Astrocyte (in vitro differentiated cells and primary cell): ENCODE measurements at regions not wholly inside any gene's neighbourhood (a gene's known extent, or its start where the extent isn't known, plus 50 kb on each side); places are given as distances from the start of the nearest gene placed in this dataset.

Experiments used
- DNase-seq: peaks from one replicate; pipeline ENCODE4 v3.0.0-alpha.2; 2010; ENCODE audit warnings: low read depth
- FAIRE-seq: peaks from 2 replicates; lab custom pipeline; 2011; peaks lifted over from hg19 to GRCh38; lab: Jason Lieb, UNC
- H2AFZ ChIP-seq: 2 replicates; pipeline ENCODE4 v1.6.0; 2012; ENCODE audit warnings: low read depth, low read length, inconsistent platforms
- H3K27ac ChIP-seq: 2 replicates; pipeline ENCODE4 v1.5.1; 2011; ENCODE audit warnings: low read depth, low read length, inconsistent platforms
- H3K27me3 ChIP-seq: 2 replicates; pipeline ENCODE4 v1.6.0; 2011; ENCODE audit warnings: low read length, inconsistent platforms; ENCODE audit not compliant: insufficient read depth
- H3K36me3 ChIP-seq: 2 replicates; pipeline ENCODE4 v1.5.1; 2011; ENCODE audit warnings: low read length, inconsistent platforms; ENCODE audit not compliant: insufficient read depth
- H3K4me1 ChIP-seq: 2 replicates; pipeline ENCODE4 v1.5.1; 2011; ENCODE audit warnings: low read length, inconsistent platforms; ENCODE audit not compliant: insufficient read depth
- H3K4me2 ChIP-seq: 2 replicates; pipeline ENCODE4 v1.6.0; 2012; ENCODE audit warnings: low read length, inconsistent platforms
- H3K4me3 ChIP-seq: 2 replicates; pipeline ENCODE4 v1.5.1; 2011; ENCODE audit warnings: low read depth, mild to moderate bottlenecking, low read length, inconsistent platforms; ENCODE audit not compliant: insufficient read depth
- H3K79me2 ChIP-seq: 2 replicates; pipeline ENCODE4 v1.6.0; 2012; ENCODE audit warnings: mild to moderate bottlenecking, low read length, inconsistent platforms; ENCODE audit not compliant: insufficient read depth
- H3K9ac ChIP-seq: 2 replicates; pipeline ENCODE4 v1.6.0; 2012; ENCODE audit warnings: mild to moderate bottlenecking, low read length, inconsistent platforms
- H3K9me3 ChIP-seq: 2 replicates; pipeline ENCODE4 v1.5.1; 2012; ENCODE audit warnings: low read depth, mild to moderate bottlenecking, low read length, inconsistent platforms; ENCODE audit not compliant: insufficient read depth
- H4K20me1 ChIP-seq: 2 replicates; pipeline ENCODE4 v1.6.0; 2012; ENCODE audit warnings: low read length, inconsistent platforms; ENCODE audit not compliant: insufficient read depth
- H3K27ac Mint-ChIP-seq: one replicate; pipeline ENCODE4 v1.8.0; 2021; ENCODE audit warnings: mild to moderate bottlenecking, mixed read lengths; ENCODE audit not compliant: unreplicated experiment
- H3K27me3 Mint-ChIP-seq: one replicate; pipeline ENCODE4 v1.8.0; 2021; ENCODE audit warnings: low read depth, mixed read lengths; ENCODE audit not compliant: unreplicated experiment
- H3K36me3 Mint-ChIP-seq: one replicate; pipeline ENCODE4 v1.8.0; 2021; ENCODE audit warnings: low read depth, mixed read lengths; ENCODE audit not compliant: unreplicated experiment
- H3K4me1 Mint-ChIP-seq: one replicate; pipeline ENCODE4 v1.8.0; 2021; ENCODE audit warnings: low read depth, mixed read lengths; ENCODE audit not compliant: unreplicated experiment
- H3K4me3 Mint-ChIP-seq: one replicate; pipeline ENCODE4 v1.8.0; 2021; ENCODE audit warnings: mild to moderate bottlenecking, moderate library complexity, mixed read lengths; ENCODE audit not compliant: unreplicated experiment
- H3K9me3 Mint-ChIP-seq: one replicate; pipeline ENCODE4 v1.8.0; 2021; ENCODE audit warnings: mild to moderate bottlenecking, mixed read lengths; ENCODE audit not compliant: unreplicated experiment
- EZH2 ChIP-seq: IDR thresholded peaks from 2 replicates; pipeline ENCODE4 v1.6.1; 2012; ENCODE audit warnings: mild to moderate bottlenecking, low read length, inconsistent platforms; ENCODE audit not compliant: insufficient read depth
- TF ChIP-seq, protein P1 (sequence below): IDR thresholded peaks from 2 replicates; pipeline ENCODE4 v1.5.1; 2011; ENCODE audit warnings: low read depth, mild to moderate bottlenecking, inconsistent platforms, low read length, moderate library complexity; ENCODE audit not compliant: insufficient read depth

DNA sequence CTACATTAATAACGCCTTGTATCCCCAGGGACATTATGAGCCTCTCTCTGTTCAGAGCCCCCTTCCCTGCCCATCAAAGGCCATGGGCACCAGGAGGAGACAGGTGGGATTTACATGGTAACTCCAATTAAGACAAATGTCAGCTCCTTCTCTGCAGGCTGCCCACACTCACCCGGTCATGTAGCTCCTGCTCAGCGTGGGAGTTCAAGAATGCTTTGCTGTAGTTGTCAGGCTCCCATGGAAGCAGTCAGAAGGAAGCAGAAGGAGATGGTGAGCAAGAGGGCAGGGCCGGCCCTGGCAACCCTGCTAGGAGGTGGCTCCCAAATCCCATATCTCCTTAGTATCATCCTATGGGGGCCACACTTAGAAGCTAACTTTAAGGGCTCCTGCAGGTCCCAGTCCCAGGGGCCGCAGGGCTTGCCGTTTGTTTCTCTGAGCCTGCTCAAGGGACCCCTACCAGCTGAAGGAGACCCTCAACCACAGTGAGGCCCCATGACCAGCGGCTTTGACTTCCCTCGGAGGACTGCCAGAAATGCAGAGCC is 218.4 kb upstream of the TLE3 start:
- no peak overlapping the region for H3K27ac Mint-ChIP-seq
- peak; percentile 52 for DNase-seq

DNA sequence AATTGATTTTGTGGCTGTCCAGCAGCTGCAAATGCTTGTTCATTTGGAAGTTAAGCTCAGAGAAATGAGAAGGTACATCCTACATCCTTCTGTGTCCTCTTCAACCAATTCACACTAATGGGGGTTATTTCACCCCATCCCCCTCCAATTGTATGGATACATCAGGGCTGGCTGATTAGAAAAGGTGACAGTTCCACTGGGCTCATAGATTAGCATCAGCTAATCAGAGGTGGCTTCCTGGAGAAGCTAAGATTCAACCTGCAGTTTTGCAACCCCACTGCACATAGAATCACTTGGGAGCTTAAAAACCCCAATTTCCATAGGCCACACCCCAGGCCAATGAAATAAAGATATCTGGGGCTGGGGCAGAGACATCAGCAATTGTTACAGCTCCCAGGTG is 217.7 kb upstream of the TLE3 start:
- peaks cover 26% of the 10 kb centered on the region for H3K27me3 Mint-ChIP-seq
- Histone ChIP-seq H3K4me1 (peaks cover 13% of the 10 kb centered on the region), H3K9ac (no peak overlapping the region), H3K4me3 (no peak overlapping the region), H3K4me2 (no peak overlapping the region), H3K36me3 (no peaks in the 10 kb centered on the region), H3K9me3 (no peaks in the 10 kb centered on the region), H3K79me2 (no peaks in the 10 kb centered on the region), H3K27ac (no peak overlapping the region), H3K27me3 (peaks cover 18% of the 10 kb centered on the region), H2AFZ (no peak overlapping the region), H4K20me1 (no peaks in the 10 kb centered on the region)
- TF ChIP-seq EZH2 = no peak
- TF ChIP-seq, protein P1, sequence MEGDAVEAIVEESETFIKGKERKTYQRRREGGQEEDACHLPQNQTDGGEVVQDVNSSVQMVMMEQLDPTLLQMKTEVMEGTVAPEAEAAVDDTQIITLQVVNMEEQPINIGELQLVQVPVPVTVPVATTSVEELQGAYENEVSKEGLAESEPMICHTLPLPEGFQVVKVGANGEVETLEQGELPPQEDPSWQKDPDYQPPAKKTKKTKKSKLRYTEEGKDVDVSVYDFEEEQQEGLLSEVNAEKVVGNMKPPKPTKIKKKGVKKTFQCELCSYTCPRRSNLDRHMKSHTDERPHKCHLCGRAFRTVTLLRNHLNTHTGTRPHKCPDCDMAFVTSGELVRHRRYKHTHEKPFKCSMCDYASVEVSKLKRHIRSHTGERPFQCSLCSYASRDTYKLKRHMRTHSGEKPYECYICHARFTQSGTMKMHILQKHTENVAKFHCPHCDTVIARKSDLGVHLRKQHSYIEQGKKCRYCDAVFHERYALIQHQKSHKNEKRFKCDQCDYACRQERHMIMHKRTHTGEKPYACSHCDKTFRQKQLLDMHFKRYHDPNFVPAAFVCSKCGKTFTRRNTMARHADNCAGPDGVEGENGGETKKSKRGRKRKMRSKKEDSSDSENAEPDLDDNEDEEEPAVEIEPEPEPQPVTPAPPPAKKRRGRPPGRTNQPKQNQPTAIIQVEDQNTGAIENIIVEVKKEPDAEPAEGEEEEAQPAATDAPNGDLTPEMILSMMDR = no peak
- H3K9me3 Mint-ChIP-seq = peaks cover 4% of the 10 kb centered on the region
- H3K36me3 Mint-ChIP-seq = no peaks in the 10 kb centered on the region
- H3K4me3 Mint-ChIP-seq = no peak overlapping the region
- FAIRE-seq (no peak), DNase-seq (no peak)
- H3K27ac Mint-ChIP-seq = no peak overlapping the region
- H3K4me1 Mint-ChIP-seq = peaks cover 14% of the 10 kb centered on the region

More for the DNA sequence above, 218.4 kb upstream of the TLE3 start:
- Mint-ChIP-seq H3K4me1 (peaks cover 14% of the 10 kb centered on the region), H3K27me3 (peaks cover 27% of the 10 kb centered on the region), H3K36me3 (peaks cover 2% of the 10 kb centered on the region), H3K4me3 (no peak overlapping the region), H3K9me3 (peaks cover 6% of the 10 kb centered on the region)
- Histone ChIP-seq H3K4me2 (no peak overlapping the region), H3K9ac (no peak overlapping the region), H3K4me1 (peaks cover 13% of the 10 kb centered on the region), H3K27me3 (peaks cover 13% of the 10 kb centered on the region), H3K9me3 (no peaks in the 10 kb centered on the region), H2AFZ (no peak overlapping the region), H3K36me3 (no peaks in the 10 kb centered on the region), H3K4me3 (no peak overlapping the region), H3K27ac (no peak overlapping the region), H4K20me1 (no peaks in the 10 kb centered on the region), H3K79me2 (no peaks in the 10 kb centered on the region)
- TF ChIP-seq, protein P1 = no peak
- TF ChIP-seq EZH2 = no peak
- no peak for FAIRE-seq

DNA sequence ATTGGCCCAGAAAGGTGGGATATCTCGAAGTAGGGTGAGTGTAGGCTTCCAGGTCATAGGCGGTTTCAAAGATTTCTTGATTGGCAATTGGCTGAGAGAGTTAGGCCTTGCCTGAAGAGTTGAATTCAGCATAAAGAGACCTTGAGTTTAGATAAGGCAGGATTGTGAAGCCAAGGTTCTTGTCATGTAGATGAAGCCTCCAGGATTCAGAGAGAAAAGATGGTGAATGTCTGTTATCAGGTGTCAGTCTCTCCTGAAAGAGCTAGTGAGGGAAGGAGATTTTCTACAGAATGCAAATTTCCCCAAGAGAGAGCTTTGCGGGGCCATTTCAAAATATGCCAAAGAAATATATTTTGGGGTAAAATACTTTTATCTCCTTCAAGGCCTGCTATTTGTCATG is 217.0 kb upstream of the TLE3 start:
- DNase-seq (no peak), FAIRE-seq (no peak)
- Histone ChIP-seq H3K79me2 (no peaks in the 10 kb centered on the region), H3K9ac (no peak overlapping the region), H3K27ac (no peak overlapping the region), H3K4me3 (no peak overlapping the region), H3K27me3 (peaks cover 19% of the 10 kb centered on the region), H3K36me3 (no peaks in the 10 kb centered on the region), H4K20me1 (no peaks in the 10 kb centered on the region), H3K4me1 (peaks cover 13% of the 10 kb centered on the region), H3K4me2 (no peak overlapping the region), H3K9me3 (no peaks in the 10 kb centered on the region), H2AFZ (no peak overlapping the region)
- Mint-ChIP-seq H3K36me3 (no peaks in the 10 kb centered on the region), H3K9me3 (peaks cover 4% of the 10 kb centered on the region), H3K27ac (no peak overlapping the region), H3K4me1 (peaks cover 14% of the 10 kb centered on the region), H3K27me3 (peaks cover 26% of the 10 kb centered on the region), H3K4me3 (no peak overlapping the region)
- TF ChIP-seq, protein P1 = no peak
- no peak for TF ChIP-seq EZH2
